H1 (cell line): ENCODE measurements at regions not wholly inside any gene's neighbourhood (a gene's known extent, or its start where the extent isn't known, plus 50 kb on each side); places are given as distances from the start of the nearest gene placed in this dataset.
A peak's percentile ranks its signal among the peaks of the same experiment; 100 is the strongest.

ENCODE experiments used
- CTCF ChIA-PET: fragments of 300-600 bp; sonication (Branson Sonifier 250); formaldehyde crosslinking; loops from one replicate; lab custom pipeline; 2021; ENCODE audit not compliant: partially characterized antibody; lab: Charles Lee
- POLR2A ChIA-PET: fragments of 300-600 bp; sonication (Branson Sonifier 250); formaldehyde crosslinking; loops from one replicate; lab custom pipeline; 2021; ENCODE audit warnings: inconsistent platforms; ENCODE audit not compliant: partially characterized antibody; lab: Charles Lee
- DNase-seq, 2 experiments: peaks; one replicate each; pipeline versions ENCODE4 v3.0.0 to v3.0.0-alpha.2; 2010 to 2022; ENCODE audit warnings: low spot score in 2 of 2, low read depth in 1 of 2, mixed read lengths in 1 of 2
- FAIRE-seq: peaks from 2 replicates; lab custom pipeline; 2011; peaks lifted over from hg19 to GRCh38; lab: Jason Lieb, UNC
- H2AFZ ChIP-seq: 2 replicates; pipeline ENCODE4 v1.8.1; 2012; ENCODE audit warnings: low read length, inconsistent platforms
- H2AK5ac ChIP-seq: 2 replicates; pipeline ENCODE4 v1.6.1; 2013; ENCODE audit warnings: low read depth, low read length
- H2BK120ac ChIP-seq: replicated peaks from 2 replicates; pipeline ENCODE3; 2013; ENCODE audit warnings: low read depth, low read length, inconsistent platforms
- H2BK12ac ChIP-seq: 2 replicates; pipeline ENCODE4 v1.6.1; 2013; ENCODE audit warnings: low read depth, low read length
- H2BK15ac ChIP-seq: 2 replicates; pipeline ENCODE4 v1.6.1; 2013; ENCODE audit warnings: low read length
- H2BK20ac ChIP-seq: 2 replicates; pipeline ENCODE4 v1.6.1; 2013; ENCODE audit warnings: low read length
- H2BK5ac ChIP-seq: 2 replicates; pipeline ENCODE4 v1.6.1; 2013; ENCODE audit warnings: low read depth, low read length
- H3K14ac ChIP-seq: 2 replicates; pipeline ENCODE4 v1.6.1; 2013; ENCODE audit warnings: inconsistent platforms; ENCODE audit not compliant: insufficient read length
- H3K18ac ChIP-seq: 2 replicates; pipeline ENCODE4 v1.6.1; 2013; ENCODE audit warnings: low read length; ENCODE audit errors: extremely low read depth
- H3K23ac ChIP-seq: 2 replicates; pipeline ENCODE4 v1.6.1; 2013; ENCODE audit warnings: inconsistent platforms; ENCODE audit not compliant: insufficient read length
- H3K23me2 ChIP-seq: 2 replicates; pipeline ENCODE4 v1.6.1; 2013; ENCODE audit warnings: low read depth, low read length
- H3K27ac ChIP-seq: 2 replicates; pipeline ENCODE4 v1.6.1; 2011; ENCODE audit warnings: low read depth, low read length, inconsistent platforms
- H3K27me3 ChIP-seq, 4 experiments: replicated peaks in 1 of 4; 1 replicate in 1 of 4; 2 replicates in 3 of 4; pipeline versions ENCODE4 v1.6.1 to v1.8.1; 2011 to 2013; ENCODE audit warnings: low read length in 3 of 4, mild to moderate bottlenecking in 3 of 4, inconsistent platforms in 2 of 4, mixed read lengths in 2 of 4, moderate library complexity in 1 of 4; ENCODE audit not compliant: control insufficient read depth in 3 of 4, insufficient read depth in 3 of 4; ENCODE audit errors: extremely low read depth in 1 of 4
- H3K36me3 ChIP-seq, 4 experiments: 2 replicates each; pipeline versions ENCODE4 v1.6.1 to v1.8.1; 2011 to 2013; ENCODE audit warnings: mild to moderate bottlenecking in 4 of 4, low read length in 3 of 4, moderate library complexity in 2 of 4, control low read depth in 1 of 4, inconsistent platforms in 1 of 4; ENCODE audit not compliant: insufficient read depth in 4 of 4, control insufficient read depth in 2 of 4
- H3K4ac ChIP-seq: replicated peaks from 2 replicates; pipeline ENCODE3; 2013; ENCODE audit warnings: low read length, low read depth, mixed read lengths, inconsistent platforms; ENCODE audit not compliant: insufficient read length
- H3K4me1 ChIP-seq, 4 experiments: replicated peaks in 1 of 4; 1 replicate in 1 of 4; 2 replicates in 3 of 4; pipeline versions ENCODE4 v1.6.1 to v1.8.1; 2011 to 2013; ENCODE audit warnings: low read length in 3 of 4, inconsistent platforms in 2 of 4, mixed read lengths in 1 of 4; ENCODE audit not compliant: insufficient read depth in 4 of 4, control insufficient read depth in 3 of 4
- H3K4me2 ChIP-seq, 2 experiments: 2 replicates each; pipeline versions ENCODE4 v1.6.1 to v1.8.1; 2011 to 2013; ENCODE audit warnings: low read depth in 2 of 2, low read length in 2 of 2, control low read depth in 1 of 2, inconsistent platforms in 1 of 2, mild to moderate bottlenecking in 1 of 2; ENCODE audit not compliant: insufficient read depth in 1 of 2
- H3K4me3 ChIP-seq, 4 experiments: fragments of 200-600, 300-600 bp in 1 of 4; sonication (generic), shearing (Covaris generic), sonication (Bioruptor Twin) in 1 of 4; 2 replicates each; pipeline versions ENCODE4 v1.5.1 to v1.8.1; 2011 to 2016; ENCODE audit warnings: low read length in 4 of 4, low read depth in 3 of 4, control low read depth in 2 of 4, inconsistent platforms in 2 of 4, mild to moderate bottlenecking in 2 of 4, mixed read lengths in 1 of 4, moderate library complexity in 1 of 4; ENCODE audit not compliant: insufficient read depth in 2 of 4; ENCODE audit errors: extremely low read depth in 1 of 4
- H3K56ac ChIP-seq: replicated peaks from 2 replicates; pipeline ENCODE3; 2013; ENCODE audit warnings: low read depth, mild to moderate bottlenecking, mixed read lengths, low read length, inconsistent platforms; ENCODE audit not compliant: insufficient read length
- H3K79me1 ChIP-seq: 2 replicates; pipeline ENCODE4 v1.6.1; 2013; ENCODE audit warnings: low read depth, low read length, control low read depth
- H3K79me2 ChIP-seq, 2 experiments: 2 replicates each; pipeline versions ENCODE4 v1.6.1 to v1.8.1; 2012 to 2013; ENCODE audit warnings: low read length in 2 of 2, mild to moderate bottlenecking in 2 of 2, inconsistent platforms in 1 of 2; ENCODE audit not compliant: insufficient read depth in 2 of 2, control insufficient read depth in 1 of 2
- H3K9ac ChIP-seq, 4 experiments: replicated peaks in 1 of 4; 1 replicate in 1 of 4; 2 replicates in 3 of 4; pipeline versions ENCODE4 v1.6.1 to v1.8.1; 2011 to 2013; ENCODE audit warnings: low read depth in 3 of 4, low read length in 3 of 4, control low read depth in 2 of 4, mild to moderate bottlenecking in 2 of 4, moderate library complexity in 2 of 4, inconsistent platforms in 1 of 4; ENCODE audit errors: extremely low read depth in 1 of 4
- H3K9me3 ChIP-seq, 2 experiments: 2 replicates each; pipeline versions ENCODE4 v1.6.1 to v1.8.1; 2012 to 2013; ENCODE audit warnings: mild to moderate bottlenecking in 2 of 2, moderate library complexity in 2 of 2, control low read depth in 1 of 2, inconsistent platforms in 1 of 2, low read depth in 1 of 2, low read length in 1 of 2, mixed read lengths in 1 of 2; ENCODE audit not compliant: insufficient read depth in 2 of 2
- H4K20me1 ChIP-seq, 2 experiments: replicated peaks in 1 of 2; 2 replicates each; pipeline versions ENCODE3 to v1.8.1; 2011 to 2013; ENCODE audit warnings: inconsistent platforms in 2 of 2, low read length in 2 of 2, mild to moderate bottlenecking in 1 of 2; ENCODE audit not compliant: insufficient read depth in 2 of 2, control insufficient read depth in 1 of 2
- H4K5ac ChIP-seq: 2 replicates; pipeline ENCODE4 v1.6.1; 2013; ENCODE audit warnings: low read length, low read depth, mixed read lengths, inconsistent platforms; ENCODE audit not compliant: insufficient read length
- H4K8ac ChIP-seq: 2 replicates; pipeline ENCODE4 v1.8.0; 2013; ENCODE audit warnings: mild to moderate bottlenecking, moderate library complexity, low read length, inconsistent platforms; ENCODE audit not compliant: insufficient read depth; ENCODE audit errors: extremely low read depth
- H4K91ac ChIP-seq: replicated peaks from 2 replicates; pipeline ENCODE3; 2013; ENCODE audit warnings: low read length, mixed read lengths, inconsistent platforms; ENCODE audit not compliant: insufficient read length
- CBX8 ChIP-seq: fragments of 300-800, 300-1000 bp; sonication (generic); IDR thresholded peaks from 2 replicates; pipeline ENCODE4 v1.7.1; 2016; ENCODE audit warnings: low read depth, low read length, borderline replicate concordance
- HDAC6 ChIP-seq: IDR thresholded peaks from one replicate; pipeline ENCODE4 v1.7.1; 2012; ENCODE audit warnings: low read depth, mild to moderate bottlenecking, inconsistent platforms, low read length, moderate library complexity
- NANOG ChIP-seq: IDR thresholded peaks from 2 replicates; pipeline ENCODE4 v1.6.1; 2011; ENCODE audit warnings: low read length, low read depth, mild to moderate bottlenecking, inconsistent platforms; ENCODE audit not compliant: insufficient read depth, poor library complexity, severe bottlenecking
- NRF1 ChIP-seq: IDR thresholded peaks from 2 replicates; pipeline ENCODE4 v1.6.1; 2011; ENCODE audit warnings: mild to moderate bottlenecking, low read depth, low read length, improper control_type of control experiment
- RAD21 ChIP-seq, 2 experiments: IDR thresholded peaks in 1 of 2; conservative IDR thresholded peaks in 1 of 2; 2 replicates each; pipeline ENCODE4 v1.6.1; 2011; ENCODE audit warnings: low read depth in 2 of 2, low read length in 2 of 2, improper control_type of control experiment in 1 of 2, inconsistent platforms in 1 of 2, mild to moderate bottlenecking in 1 of 2, moderate library complexity in 1 of 2
- WGBS, 2 experiments: shearing (Covaris generic) in 1 of 2; methylation state at CpG; one replicate each; pipeline versions ENCODE4 v1.1.6 to v1.1.7; 2013 to 2015; ENCODE audit warnings: low lambda C conversion rate in 2 of 2, mixed read lengths in 2 of 2, inconsistent platforms in 1 of 2, low coverage in 1 of 2, missing lambda C conversion rate in 1 of 2; ENCODE audit not compliant: insufficient replicate concordance in 2 of 2, insufficient coverage in 1 of 2, insufficient read length in 1 of 2; ENCODE audit errors: extremely low coverage in 1 of 2, missing lambda C conversion rate in 1 of 2; 5-methylcytosine and 5-hydroxymethylcytosine counted together
- TF ChIP-seq, protein P1 (sequence below), 3 experiments: IDR thresholded peaks; 1 replicate in 2 of 3; 2 replicates in 1 of 3; pipeline versions ENCODE4 v1.5.1 to v1.6.1; 2011; ENCODE audit warnings: low read length in 3 of 3, mild to moderate bottlenecking in 3 of 3, inconsistent platforms in 2 of 3, low read depth in 1 of 3, moderate library complexity in 1 of 3; ENCODE audit not compliant: insufficient read depth in 1 of 3; ENCODE audit errors: control extremely low read depth in 1 of 3

DNA sequence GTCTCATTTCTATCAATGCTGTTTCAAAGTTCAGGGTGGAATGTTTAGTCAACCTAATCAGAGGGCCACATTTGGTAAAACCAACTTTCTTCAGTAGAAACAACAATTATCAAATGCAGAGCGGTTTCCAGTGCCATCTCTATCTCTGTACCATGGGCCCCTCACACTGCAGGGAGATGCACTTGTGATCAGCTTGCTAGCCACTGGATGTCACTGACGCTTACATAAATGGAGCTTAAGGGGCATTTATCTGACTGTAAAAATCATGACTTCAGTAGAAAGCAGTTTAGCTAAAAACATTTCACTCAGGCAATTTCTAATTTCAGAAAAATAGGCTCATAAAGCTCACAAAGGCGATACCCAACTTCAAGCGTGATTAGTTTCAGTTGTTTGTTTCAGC, 678.0 kb downstream of the ZEB2 start:
- Histone ChIP-seq H3K27ac (no peak overlapping the region), H2AK5ac (no peak overlapping the region), H4K91ac (no peak overlapping the region), H3K23me2 (no peaks in the 10 kb centered on the region), H3K9ac (no peak overlapping the region), H3K14ac (no peak overlapping the region), H2BK120ac (no peak overlapping the region), H3K9me3 (no peaks in the 10 kb centered on the region), H2BK20ac (no peak overlapping the region), H3K4ac (no peak overlapping the region), H2BK15ac (no peak overlapping the region), H2BK5ac (no peak overlapping the region), H3K79me1 (no peaks in the 10 kb centered on the region), H3K56ac (no peak overlapping the region), H3K4me1 (no peaks in the 10 kb centered on the region), H3K18ac (no peak overlapping the region), H4K20me1 (peaks cover 0 to 1% of the 10 kb centered on the region in 2 experiments), H2AFZ (no peak overlapping the region), H3K36me3 (no peaks in the 10 kb centered on the region), H3K4me2 (no peak overlapping the region), H2BK12ac (no peak overlapping the region), H3K79me2 (no peaks in the 10 kb centered on the region), H3K27me3 (peaks cover 0 to 1% (median 0%) of the 10 kb centered on the region in 4 experiments; a peak in 1 of 7 replicates), H4K5ac (no peak overlapping the region), H3K4me3 (no peak overlapping the region), H4K8ac (no peak overlapping the region), H3K23ac (no peak overlapping the region)
- DNase-seq (no peak), FAIRE-seq (no peak)
- ChIA-PET POLR2A (no interaction called here), CTCF (interaction anchor here (0.9 to 2.3 kb wide), 3 partner anchors 12 to 607 kb away, joined by 3 to 7 read pairs (median 4); no protein-coding TSS in a partner anchor)
- TF ChIP-seq, protein P1, sequence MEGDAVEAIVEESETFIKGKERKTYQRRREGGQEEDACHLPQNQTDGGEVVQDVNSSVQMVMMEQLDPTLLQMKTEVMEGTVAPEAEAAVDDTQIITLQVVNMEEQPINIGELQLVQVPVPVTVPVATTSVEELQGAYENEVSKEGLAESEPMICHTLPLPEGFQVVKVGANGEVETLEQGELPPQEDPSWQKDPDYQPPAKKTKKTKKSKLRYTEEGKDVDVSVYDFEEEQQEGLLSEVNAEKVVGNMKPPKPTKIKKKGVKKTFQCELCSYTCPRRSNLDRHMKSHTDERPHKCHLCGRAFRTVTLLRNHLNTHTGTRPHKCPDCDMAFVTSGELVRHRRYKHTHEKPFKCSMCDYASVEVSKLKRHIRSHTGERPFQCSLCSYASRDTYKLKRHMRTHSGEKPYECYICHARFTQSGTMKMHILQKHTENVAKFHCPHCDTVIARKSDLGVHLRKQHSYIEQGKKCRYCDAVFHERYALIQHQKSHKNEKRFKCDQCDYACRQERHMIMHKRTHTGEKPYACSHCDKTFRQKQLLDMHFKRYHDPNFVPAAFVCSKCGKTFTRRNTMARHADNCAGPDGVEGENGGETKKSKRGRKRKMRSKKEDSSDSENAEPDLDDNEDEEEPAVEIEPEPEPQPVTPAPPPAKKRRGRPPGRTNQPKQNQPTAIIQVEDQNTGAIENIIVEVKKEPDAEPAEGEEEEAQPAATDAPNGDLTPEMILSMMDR (IDR thresholded peaks at IDR 0.05; ENCODE audit: control extremely low read depth in 1 of 3, insufficient read depth in 1 of 3, low read depth in 1 of 3, low read length in 3 of 3) = peak; percentile 14 to 37 (median 24); a peak in 2 of 4 replicates
- no peak for TF ChIP-seq NANOG
- TF ChIP-seq NRF1 = no peak
- TF ChIP-seq HDAC6 = no peak
- TF ChIP-seq CBX8 = no peak
- peak; percentile 64 to 71 for TF ChIP-seq RAD21 (IDR thresholded peaks at IDR 0.05 in 1 of 2, conservative IDR thresholded peaks at IDR 0.05 in 1 of 2; ENCODE audit: low read depth in 2 of 2, low read length in 2 of 2)
- WGBS, 2 experiments = 93% methylated on average over 4 of the region's 4 CpGs; no CpG with 5 or more reads in 1 of the 2 experiments
